ENCODE measurements at regions not wholly inside any gene's neighbourhood (a gene's known extent, or its start where the extent isn't known, plus 50 kb on each side); places are given as distances from the start of the nearest gene placed in this dataset.

- Histone ChIP-seq H2BK15ac (ENCODE audit: low read length) (no peak overlapping the region), H2AK5ac (ENCODE audit: low read depth, low read length) (no peak overlapping the region), H3K9ac (replicated peaks in 1 of 4; ENCODE audit: extremely low read depth in 1 of 4, low read depth in 3 of 4, low read length in 3 of 4) (no peak overlapping the region; a peak in 1 of 7 replicates), H2BK20ac (ENCODE audit: low read length) (no peak overlapping the region), H2AFZ (ENCODE audit: low read length) (no peak overlapping the region), H3K27ac (ENCODE audit: low read depth, low read length) (no peak overlapping the region), H3K4me3 (ENCODE audit: extremely low read depth in 1 of 4, insufficient read depth in 2 of 4, low read depth in 3 of 4, low read length in 4 of 4) (peak overlapping the region; percentile 67 to 85 (median 77)), H3K18ac (ENCODE audit: extremely low read depth, low read length) (no peak overlapping the region), H3K79me2 (ENCODE audit: control insufficient read depth in 1 of 2, insufficient read depth in 2 of 2, low read length in 2 of 2) (no peaks in the 10 kb centered on the region), H2BK5ac (ENCODE audit: low read depth, low read length) (no peak overlapping the region), H2BK12ac (ENCODE audit: low read depth, low read length) (no peak overlapping the region), H3K36me3 (ENCODE audit: control insufficient read depth in 2 of 4, insufficient read depth in 4 of 4, low read length in 3 of 4) (no peaks in the 10 kb centered on the region), H3K14ac (ENCODE audit: insufficient read length) (no peak overlapping the region), H3K23ac (ENCODE audit: insufficient read length) (no peak overlapping the region), H3K4me2 (ENCODE audit: insufficient read depth in 1 of 2, low read depth in 2 of 2, low read length in 2 of 2) (peak overlapping the region; percentile 86 to 93), H3K4ac (replicated peaks; ENCODE audit: insufficient read length, low read depth, low read length) (no peak overlapping the region), H4K91ac (replicated peaks; ENCODE audit: insufficient read length, low read length) (no peak overlapping the region), H3K27me3 (replicated peaks in 1 of 4; ENCODE audit: control insufficient read depth in 3 of 4, extremely low read depth in 1 of 4, insufficient read depth in 3 of 4, low read length in 3 of 4) (peaks cover 13 to 53% (median 42%) of the 10 kb centered on the region in 4 experiments), H3K9me3 (ENCODE audit: insufficient read depth in 2 of 2, low read depth in 1 of 2, low read length in 1 of 2) (no peaks in the 10 kb centered on the region), H3K79me1 (ENCODE audit: low read depth, low read length) (no peaks in the 10 kb centered on the region), H4K8ac (ENCODE audit: extremely low read depth, insufficient read depth, low read length) (no peak overlapping the region; the same call in 1 of the 2 replicates), H3K4me1 (replicated peaks in 1 of 4; ENCODE audit: control insufficient read depth in 3 of 4, insufficient read depth in 4 of 4, low read length in 3 of 4) (peaks cover 8 to 11% (median 9%) of the 10 kb centered on the region in 4 experiments; a peak in 6 of 7 replicates), H4K5ac (ENCODE audit: insufficient read length, low read depth, low read length) (no peak overlapping the region), H3K23me2 (ENCODE audit: low read depth, low read length) (peaks cover 17% of the 10 kb centered on the region), H4K20me1 (replicated peaks in 1 of 2; ENCODE audit: control insufficient read depth in 1 of 2, insufficient read depth in 2 of 2, low read length in 2 of 2) (no peaks in the 10 kb centered on the region), H3K56ac (replicated peaks; ENCODE audit: insufficient read length, low read depth, low read length) (no peak overlapping the region), H2BK120ac (replicated peaks; ENCODE audit: low read depth, low read length) (no peak overlapping the region)
- ChIA-PET POLR2A (ENCODE audit: partially characterized antibody) (no interaction called here), CTCF (ENCODE audit: partially characterized antibody) (no interaction called here)
- DNase-seq (ENCODE audit: low read depth in 1 of 2, low spot score in 2 of 2) = no peak
- 4% methylated on average over 19 of the region's 19 CpGs; no CpG with 5 or more reads in 1 of the 2 experiments for WGBS, 2 experiments (ENCODE audit: extremely low coverage in 1 of 2, insufficient coverage in 1 of 2, insufficient read length in 1 of 2, insufficient replicate concordance in 2 of 2, low coverage in 1 of 2, low lambda C conversion rate in 2 of 2, missing lambda C conversion rate in 1 of 2)
- FAIRE-seq = no peak
- peak; percentile 35 for TF ChIP-seq EZH2 (IDR thresholded peaks at IDR 0.05; ENCODE audit: low read depth, low read length, severe bottlenecking)
- TF ChIP-seq GTF2F1 (IDR thresholded peaks at IDR 0.05; ENCODE audit: borderline replicate concordance, low read depth, low read length) = no peak
- TF ChIP-seq EP300 (IDR thresholded peaks at IDR 0.05; ENCODE audit: borderline replicate concordance in 1 of 2, low read depth in 2 of 2, low read length in 2 of 2) = no peak
- TF ChIP-seq PHF8 (conservative IDR thresholded peaks at IDR 0.05; ENCODE audit: low read depth, low read length) = 0 out of 2 replicates have a peak, but pooled peaks have one; percentile 1
Measured at GRCh38 chr18:34976534-34976898, 64.7 kb upstream of the MAPRE2 start.

Data from H1 (cell line).